ENCODE measurements at regions not wholly inside any gene's neighbourhood (a gene's known extent, or its start where the extent isn't known, plus 50 kb on each side); places are given as distances from the start of the nearest gene placed in this dataset.

DNA sequence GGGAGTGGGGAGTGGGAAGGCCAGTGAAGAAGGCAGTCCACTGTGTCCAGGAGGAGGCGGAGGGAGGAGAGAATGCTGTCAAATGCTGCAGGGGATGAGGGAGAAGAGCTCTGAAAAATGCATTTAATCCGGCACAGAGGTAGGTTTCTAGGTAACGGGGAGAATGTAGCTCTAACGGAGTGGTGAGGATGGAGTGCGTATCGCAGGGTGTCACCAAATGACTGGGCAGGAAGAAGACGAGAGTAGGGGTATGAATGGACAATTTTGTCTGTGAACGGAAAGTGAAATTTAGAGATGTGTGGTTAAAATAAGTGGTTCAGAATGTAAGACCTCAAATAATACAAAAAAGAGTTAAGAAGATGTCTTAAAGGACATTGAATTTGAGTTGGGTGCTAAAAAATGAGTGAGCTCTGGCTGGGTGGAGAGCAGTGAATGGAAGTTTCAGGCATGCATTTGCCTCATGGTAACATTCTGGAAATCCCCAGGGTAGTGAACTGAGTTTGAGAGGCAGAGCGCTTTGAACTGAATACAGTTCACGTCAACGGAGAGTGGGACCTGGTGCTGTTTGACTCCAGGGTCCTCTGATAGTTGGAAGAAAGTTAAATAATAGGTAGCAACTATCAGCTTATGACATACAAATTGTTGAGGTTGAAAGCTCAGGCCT is 81.3 kb upstream of the CADM1 start:
- H3K36me3 ChIP-seq: no peaks in the 10 kb centered on the region
- H3K4me1 ChIP-seq: no peaks in the 10 kb centered on the region
- no peak for DNase-seq
- TF ChIP-seq POLR2AphosphoS5 (IDR thresholded peaks at IDR 0.05) (no peak), POLR2A (IDR thresholded peaks at IDR 0.05) (no peak), EP300 (IDR thresholded peaks at IDR 0.05) (no peak)
- TF ChIP-seq, protein P1, sequence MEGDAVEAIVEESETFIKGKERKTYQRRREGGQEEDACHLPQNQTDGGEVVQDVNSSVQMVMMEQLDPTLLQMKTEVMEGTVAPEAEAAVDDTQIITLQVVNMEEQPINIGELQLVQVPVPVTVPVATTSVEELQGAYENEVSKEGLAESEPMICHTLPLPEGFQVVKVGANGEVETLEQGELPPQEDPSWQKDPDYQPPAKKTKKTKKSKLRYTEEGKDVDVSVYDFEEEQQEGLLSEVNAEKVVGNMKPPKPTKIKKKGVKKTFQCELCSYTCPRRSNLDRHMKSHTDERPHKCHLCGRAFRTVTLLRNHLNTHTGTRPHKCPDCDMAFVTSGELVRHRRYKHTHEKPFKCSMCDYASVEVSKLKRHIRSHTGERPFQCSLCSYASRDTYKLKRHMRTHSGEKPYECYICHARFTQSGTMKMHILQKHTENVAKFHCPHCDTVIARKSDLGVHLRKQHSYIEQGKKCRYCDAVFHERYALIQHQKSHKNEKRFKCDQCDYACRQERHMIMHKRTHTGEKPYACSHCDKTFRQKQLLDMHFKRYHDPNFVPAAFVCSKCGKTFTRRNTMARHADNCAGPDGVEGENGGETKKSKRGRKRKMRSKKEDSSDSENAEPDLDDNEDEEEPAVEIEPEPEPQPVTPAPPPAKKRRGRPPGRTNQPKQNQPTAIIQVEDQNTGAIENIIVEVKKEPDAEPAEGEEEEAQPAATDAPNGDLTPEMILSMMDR (IDR thresholded peaks at IDR 0.05): no peak
- H3K9me3 ChIP-seq: peaks cover 0 to 5% (median 0%) of the 10 kb centered on the region in 4 donors
- 83 to 93% methylated on average over 11 of the region's 11 CpGs for WGBS, 2 donors
- no peaks in the 10 kb centered on the region for H3K27me3 ChIP-seq
- H3K27ac ChIP-seq: no peak overlapping the region
- intact Hi-C loops (cut with DNase I): no loop called here
- H3K4me3 ChIP-seq: no peak overlapping the region

DNA sequence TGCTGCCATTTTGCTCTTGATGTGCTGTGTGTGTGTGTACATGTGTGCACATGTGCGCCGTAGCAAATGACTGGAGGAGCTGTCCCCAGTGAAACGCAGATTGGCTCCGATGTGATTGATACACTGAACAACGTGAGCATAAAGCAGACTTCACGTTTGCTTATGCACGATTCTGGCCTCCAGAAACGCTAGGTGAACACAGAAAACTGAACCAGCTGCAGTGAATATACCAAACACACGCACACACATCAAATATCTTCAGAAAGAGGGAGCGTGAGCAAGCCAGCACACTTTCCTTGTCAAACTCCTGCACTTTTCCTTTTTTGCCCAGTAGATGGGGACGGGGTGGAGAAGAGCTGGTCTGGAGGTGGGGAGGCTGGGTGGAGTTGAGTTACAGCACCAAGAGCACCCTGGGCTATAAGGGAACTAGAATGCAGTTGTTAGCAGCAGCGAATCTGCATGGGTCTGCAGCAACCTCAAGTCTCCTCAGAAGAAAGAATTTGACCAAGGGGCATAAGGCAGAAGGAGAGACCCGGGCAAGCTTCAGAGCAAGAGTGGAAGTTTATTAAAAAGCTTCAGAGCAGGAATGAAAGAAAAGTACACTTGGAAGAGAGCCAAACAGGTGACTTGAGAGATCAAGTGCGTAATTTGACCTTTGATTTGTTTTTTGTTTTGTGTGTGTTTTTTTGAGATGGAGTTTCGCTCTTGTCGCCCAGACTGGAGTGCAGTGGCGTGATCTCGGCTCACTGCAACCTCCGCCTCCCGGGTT is 77.8 kb upstream of the CADM1 start:
- TF ChIP-seq EP300 (IDR thresholded peaks at IDR 0.05): no peak
- intact Hi-C loops (cut with DNase I): no loop called here
- 24 to 65% methylated on average over 20 of the region's 20 CpGs for WGBS, 2 donors
- no peaks in the 10 kb centered on the region for H3K36me3 ChIP-seq
- no peaks in the 10 kb centered on the region for H3K27me3 ChIP-seq
- no peaks in the 10 kb centered on the region for H3K4me1 ChIP-seq
- no peak overlapping the region for H3K27ac ChIP-seq
- no peak for DNase-seq
- H3K9me3 ChIP-seq: no peaks in the 10 kb centered on the region
- no peak overlapping the region for H3K4me3 ChIP-seq

DNA sequence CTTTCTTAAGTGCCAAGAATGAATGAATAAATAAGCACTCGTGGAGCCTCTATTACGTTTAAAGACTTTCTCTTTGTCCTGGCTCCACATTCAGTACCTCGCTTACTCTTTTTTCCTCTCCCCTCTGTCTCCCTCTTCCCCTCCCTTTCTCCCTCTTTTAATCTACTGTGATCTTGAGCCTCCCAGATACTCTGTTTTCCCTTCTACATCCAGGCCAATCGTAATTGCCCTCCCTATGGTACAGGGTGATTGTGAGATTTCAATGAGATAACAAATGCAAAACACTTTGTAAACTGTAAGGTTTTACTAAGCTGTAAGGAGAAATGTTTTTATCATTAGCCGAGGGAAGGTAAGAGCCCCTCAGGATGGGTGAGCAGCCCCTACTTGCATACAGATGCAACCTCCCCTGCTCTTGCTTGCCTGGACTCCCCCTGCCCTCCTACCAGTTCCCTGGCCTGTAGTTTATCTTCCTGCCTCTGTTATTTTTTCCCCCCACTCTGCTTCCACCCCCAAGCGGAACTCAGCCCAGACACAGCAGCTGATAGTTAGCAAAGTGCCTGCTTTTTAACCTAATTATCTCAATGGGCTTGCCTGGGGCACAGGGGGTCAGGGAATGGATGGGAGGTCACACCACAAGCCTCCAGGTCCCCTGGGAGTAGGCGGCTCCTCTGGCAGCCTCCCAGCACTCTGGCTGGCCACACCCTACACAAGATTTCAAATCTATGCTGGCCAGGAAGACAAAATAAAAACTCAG is 76.9 kb upstream of the CADM1 start:
- Histone ChIP-seq H3K27me3 (no peaks in the 10 kb centered on the region), H3K36me3 (no peaks in the 10 kb centered on the region), H3K9me3 (no peaks in the 10 kb centered on the region), H3K27ac (no peak overlapping the region), H3K4me1 (no peaks in the 10 kb centered on the region), H3K4me3 (no peak overlapping the region)
- TF ChIP-seq POLR2AphosphoS5 (IDR thresholded peaks at IDR 0.05) (no peak), POLR2A (IDR thresholded peaks at IDR 0.05) (no peak), EP300 (IDR thresholded peaks at IDR 0.05) (no peak)
- TF ChIP-seq, protein P1 (IDR thresholded peaks at IDR 0.05): no peak
- 37 to 40% methylated on average over 7 of the region's 7 CpGs for WGBS, 2 donors
- intact Hi-C loops (cut with DNase I): no loop called here
- DNase-seq: no peak

DNA sequence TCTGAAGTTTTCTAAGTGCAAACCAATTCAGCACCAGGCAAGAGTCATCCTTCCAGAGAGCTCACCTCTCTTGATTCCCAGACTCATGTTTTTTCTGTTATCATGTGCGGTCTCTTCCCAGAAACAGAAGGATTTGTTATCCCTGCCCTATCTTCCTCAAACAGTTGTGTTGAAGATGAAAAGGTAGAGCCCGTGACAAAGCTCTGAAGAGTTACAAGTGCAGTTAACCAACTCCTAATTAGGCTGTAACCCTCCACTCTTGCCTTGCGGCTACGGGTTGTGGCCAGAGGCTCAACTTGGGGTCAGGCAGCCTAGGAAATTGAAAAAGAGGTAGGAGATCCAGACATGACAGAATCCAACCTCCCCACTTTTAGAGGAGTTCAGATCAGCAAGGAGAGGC is 76.2 kb upstream of the CADM1 start:
- no peak for DNase-seq
- Histone ChIP-seq H3K4me3 (no peak overlapping the region), H3K9me3 (no peaks in the 10 kb centered on the region), H3K27me3 (no peaks in the 10 kb centered on the region), H3K27ac (no peak overlapping the region), H3K36me3 (no peaks in the 10 kb centered on the region), H3K4me1 (no peaks in the 10 kb centered on the region)
- WGBS, 2 donors: 79 to 93% methylated on average over 4 of the region's 4 CpGs
- TF ChIP-seq POLR2AphosphoS5 (IDR thresholded peaks at IDR 0.05) (no peak), POLR2A (IDR thresholded peaks at IDR 0.05) (no peak), EP300 (IDR thresholded peaks at IDR 0.05) (no peak)
- TF ChIP-seq, protein P1 (IDR thresholded peaks at IDR 0.05): no peak
- intact Hi-C loops (cut with DNase I): no loop called here

DNA sequence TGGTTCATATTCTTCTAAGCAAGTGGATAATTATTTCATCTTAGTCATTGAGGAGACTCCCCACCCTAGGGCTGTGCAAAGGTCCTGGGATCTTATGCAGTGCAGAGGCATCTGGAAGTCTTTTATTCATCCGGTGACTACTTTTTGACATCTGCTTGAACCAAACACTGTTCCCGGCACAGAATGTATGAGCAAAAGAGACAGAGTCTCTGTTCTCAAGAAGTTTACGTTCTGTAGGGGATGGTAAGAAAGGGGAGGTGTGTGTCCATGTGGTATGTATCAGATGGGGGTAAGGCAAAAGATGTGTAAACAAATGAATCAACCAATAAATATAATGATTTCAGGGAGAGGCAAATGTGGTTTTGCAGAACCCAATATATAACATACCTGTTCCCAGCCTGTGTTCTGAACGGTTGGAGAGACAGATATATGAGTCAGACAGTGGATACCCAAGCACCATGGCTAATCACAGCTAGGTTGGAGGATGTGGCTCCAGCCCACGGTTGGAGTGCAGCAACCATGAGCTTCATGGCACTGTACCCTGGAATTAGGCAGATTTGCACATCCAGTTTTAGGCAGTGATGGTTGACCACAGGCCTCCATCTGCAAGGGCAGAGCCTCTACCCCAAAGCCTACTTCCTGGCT is 75.1 kb upstream of the CADM1 start:
- H3K4me3 ChIP-seq: no peak overlapping the region
- H3K27me3 ChIP-seq: no peaks in the 10 kb centered on the region
- no peak for TF ChIP-seq EP300 (IDR thresholded peaks at IDR 0.05)
- TF ChIP-seq, protein P1 (IDR thresholded peaks at IDR 0.05): no peak
- TF ChIP-seq POLR2A (IDR thresholded peaks at IDR 0.05): no peak
- TF ChIP-seq POLR2AphosphoS5 (IDR thresholded peaks at IDR 0.05): no peak
- no peaks in the 10 kb centered on the region for H3K36me3 ChIP-seq
- no peak for DNase-seq
- no peaks in the 10 kb centered on the region for H3K9me3 ChIP-seq
- intact Hi-C loops (cut with DNase I): no loop called here
- H3K27ac ChIP-seq: no peak overlapping the region
- no peaks in the 10 kb centered on the region for H3K4me1 ChIP-seq
- WGBS, 2 donors: 87 to 89% methylated on average over 5 of the region's 5 CpGs
